Left renal cortex interstitium (tissue), 4 donors: ENCODE measurements at regions not wholly inside any gene's neighbourhood (a gene's known extent, or its start where the extent isn't known, plus 50 kb on each side); places are given as distances from the start of the nearest gene placed in this dataset.
"Not testable (repeated sequence)": the region's sequence is repeated elsewhere in the genome, so short reads cannot be mapped to it uniquely, and the experiment has no call there.

Experiments
- DNase-seq, 4 donors: peaks; one replicate each; pipeline ENCODE4 v3.0.0-alpha.2; 2013; ENCODE audit warnings: low read depth in 4 of 4, low spot score in 2 of 4, missing footprints in 1 of 4

GRCh38 chr2:14428056-14428455 is 204.5 kb upstream of the LRATD1 start:
- DNase-seq, result no peak

DNA sequence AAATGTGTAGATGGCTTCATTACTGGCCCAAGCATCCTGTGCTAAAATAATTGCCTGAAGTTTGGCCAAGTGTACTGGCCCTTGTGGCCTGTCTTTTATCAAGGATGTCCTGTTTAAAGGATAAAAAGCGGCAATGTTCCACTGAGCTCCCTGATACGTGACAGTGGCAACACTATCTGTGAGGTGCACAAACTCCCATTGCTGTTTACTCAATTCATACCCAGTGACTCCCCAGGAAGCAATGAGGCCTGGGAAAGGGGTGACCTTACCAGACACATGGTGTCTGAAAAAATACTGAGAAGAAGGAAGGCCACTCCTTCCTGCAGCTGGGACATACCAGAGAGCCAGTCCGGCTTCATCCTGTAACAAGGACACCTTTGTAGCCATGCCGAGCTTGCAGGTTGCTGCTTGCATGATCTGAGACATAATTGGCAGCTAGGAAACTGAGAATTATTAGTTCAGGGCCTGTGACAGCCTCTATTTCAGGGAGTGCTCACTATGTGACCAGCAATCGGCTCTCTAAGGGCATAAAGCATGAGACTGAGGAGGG is 198.5 kb upstream of the LRATD1 start:
- no peak for DNase-seq

- no peak for DNase-seq
Measured at GRCh38 chr2:14445670-14446069, 186.8 kb upstream of the LRATD1 start.

- DNase-seq, result no peak
Measured at GRCh38 chr2:14448340-14448739, 184.2 kb upstream of the LRATD1 start.

GRCh38 chr2:14451312-14451711 is 181.2 kb upstream of the LRATD1 start:
- no peak for DNase-seq

- no peak for DNase-seq
Measured at GRCh38 chr2:14454202-14454601, 178.3 kb upstream of the LRATD1 start.

GRCh38 chr2:14459786-14460325 is 172.7 kb upstream of the LRATD1 start:
- DNase-seq, result no peak

GRCh38 chr2:14475994-14476393 is 156.5 kb upstream of the LRATD1 start:
- DNase-seq, result no peak

DNA sequence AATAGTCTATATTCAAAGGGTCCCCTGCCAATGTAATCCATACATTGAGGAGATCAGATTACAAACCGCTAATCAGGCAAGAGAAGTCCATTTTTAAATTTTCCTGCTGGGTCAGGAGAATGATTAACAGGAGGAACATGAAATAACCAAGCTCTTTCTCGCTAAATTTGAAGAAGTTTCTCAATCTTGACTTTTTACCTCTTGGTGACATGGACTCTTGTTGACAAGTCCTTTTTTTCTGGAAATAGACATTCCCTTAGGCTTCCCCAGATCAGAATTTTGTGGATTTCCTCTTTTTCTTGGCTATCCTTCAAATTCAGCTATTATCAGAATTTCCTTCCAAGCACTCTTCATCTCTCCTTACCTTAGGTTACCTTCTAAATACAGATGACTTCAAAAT is 153.0 kb upstream of the LRATD1 start:
- no peak for DNase-seq

GRCh38 chr2:14480120-14480519 is 152.4 kb upstream of the LRATD1 start:
- no peak for DNase-seq

GRCh38 chr2:14480906-14481305 is 151.6 kb upstream of the LRATD1 start:
- no peak for DNase-seq

- DNase-seq, result no peak
Measured at GRCh38 chr2:14492920-14493503, 139.5 kb upstream of the LRATD1 start.

- DNase-seq, result no peak
Measured at GRCh38 chr2:14494759-14495158, 137.8 kb upstream of the LRATD1 start.

DNA sequence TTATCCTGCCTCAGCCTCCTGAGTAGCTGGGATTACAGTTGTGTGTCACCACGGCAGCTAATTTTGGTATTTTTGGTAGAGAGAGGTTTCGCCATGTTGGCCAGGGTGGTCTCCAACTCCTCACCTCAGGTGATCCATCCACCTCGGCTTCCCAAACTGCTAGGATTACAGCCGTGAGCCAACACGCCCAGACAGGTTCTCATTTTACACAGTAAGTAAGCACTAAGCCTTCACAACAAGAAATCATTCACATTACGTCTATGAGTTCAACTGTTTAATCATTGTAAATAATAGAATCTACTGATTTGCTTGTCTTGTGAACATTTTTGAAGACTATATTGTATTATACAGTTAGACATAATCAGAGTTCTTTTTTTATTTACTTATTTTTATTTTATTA is 131.5 kb upstream of the LRATD1 start:
- no peak for DNase-seq

GRCh38 chr2:14506955-14507354 is 125.6 kb upstream of the LRATD1 start:
- not testable (repeated sequence) for DNase-seq

- DNase-seq, result no peak
Measured at GRCh38 chr2:14511541-14511940, 121.0 kb upstream of the LRATD1 start.

DNA sequence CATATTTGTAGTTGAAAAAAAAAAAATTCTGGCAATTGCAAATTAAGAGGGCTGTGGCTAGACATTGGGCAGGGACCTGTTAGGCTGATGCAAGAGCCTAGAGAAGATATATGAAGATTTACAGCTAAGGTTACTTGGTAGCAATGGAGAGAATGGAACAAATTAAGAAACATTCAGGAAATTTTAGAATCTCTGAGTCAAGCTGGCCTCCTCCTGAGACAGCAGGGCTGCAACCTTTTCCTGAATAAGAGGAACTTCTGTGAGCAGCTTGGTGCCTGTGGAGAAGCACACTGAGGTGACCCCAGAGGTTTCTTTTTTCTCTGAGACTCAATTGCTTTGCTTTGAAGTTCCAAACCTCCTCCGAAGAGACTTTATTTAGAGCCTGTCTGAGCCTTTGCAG is 118.6 kb upstream of the LRATD1 start:
- no peak for DNase-seq

- DNase-seq, result no peak
Measured at GRCh38 chr2:14516844-14517243, 115.7 kb upstream of the LRATD1 start.

DNA sequence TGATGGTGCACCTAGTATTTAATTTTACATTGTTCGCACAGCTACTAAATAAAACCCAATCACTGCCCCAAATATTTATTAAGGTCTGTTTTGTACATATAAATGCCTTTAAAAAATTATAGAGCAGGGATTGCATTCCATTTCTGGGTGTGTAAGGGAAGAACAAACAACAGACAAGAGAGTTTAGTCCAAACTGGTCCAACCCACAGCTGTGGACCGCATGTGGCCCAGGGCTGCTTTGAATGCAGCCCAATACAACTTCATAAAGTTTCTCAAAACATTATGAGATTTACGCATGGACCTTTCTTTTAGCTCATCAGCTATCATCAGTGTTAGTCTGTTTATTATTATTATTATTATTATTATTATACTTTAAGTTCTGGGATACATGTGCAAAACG is 114.8 kb upstream of the LRATD1 start:
- DNase-seq, result no peak

- no peak for DNase-seq
Measured at GRCh38 chr2:14520385-14520945, 112.1 kb upstream of the LRATD1 start.

GRCh38 chr2:14524041-14524802 is 108.3 kb upstream of the LRATD1 start:
- DNase-seq, result no peak

DNA sequence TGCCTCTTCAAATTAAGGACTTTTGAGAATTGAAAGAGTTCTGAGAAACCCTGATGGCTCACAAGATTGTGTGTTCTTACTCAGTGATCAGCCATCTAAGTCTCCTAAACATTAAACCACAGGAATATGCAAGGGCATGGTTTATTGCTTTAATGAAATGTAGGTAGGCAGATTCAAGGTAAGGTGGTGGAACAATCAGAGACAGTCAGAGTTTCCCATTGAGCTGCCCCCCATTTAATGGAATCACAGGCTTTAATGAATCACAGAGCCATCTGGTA is 107.8 kb upstream of the LRATD1 start:
- no peak for DNase-seq
